Fibroblast of skin of back (primary cell): ENCODE measurements at regions not wholly inside any gene's neighbourhood (a gene's known extent, or its start where the extent isn't known, plus 50 kb on each side); places are given as distances from the start of the nearest gene placed in this dataset.

Experiments
- DNase-seq: peaks from one replicate; pipeline ENCODE4 v3.0.0-alpha.2; 2013

GRCh38 chr20:62583424-62583920, 58.8 kb upstream of the SLCO4A1 start:
- DNase-seq: no peak

- no peak for DNase-seq
Observed at GRCh38 chr20:62584671-62585460, 57.4 kb upstream of the SLCO4A1 start.

DNA sequence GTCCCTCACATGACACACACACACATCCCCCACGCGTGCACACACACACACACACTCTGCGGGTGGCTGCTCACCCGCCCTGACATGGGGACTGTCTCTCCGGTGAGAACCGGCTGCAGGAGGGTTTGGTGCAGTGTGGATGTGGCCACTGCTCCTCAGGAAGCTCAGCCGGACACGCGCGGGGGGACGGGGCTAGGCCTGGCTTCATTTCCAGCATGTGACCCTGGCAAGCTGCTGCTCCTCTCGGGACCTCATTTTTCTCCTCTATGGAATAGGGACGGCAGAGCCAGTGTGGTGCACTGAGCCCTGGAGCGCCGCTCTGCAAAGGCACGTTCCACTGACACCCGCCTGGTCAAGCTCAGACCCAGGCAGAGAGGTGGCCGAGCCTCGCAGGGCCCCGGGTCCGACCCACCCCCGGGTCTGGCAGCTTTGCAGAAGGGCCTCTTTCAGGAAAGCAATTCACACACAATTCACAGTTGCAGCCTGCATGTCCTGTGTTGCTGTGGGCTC, 56.8 kb upstream of the SLCO4A1 start:
- DNase-seq: no peak

- DNase-seq: no peak
Observed at GRCh38 chr20:62586799-62587198, 55.5 kb upstream of the SLCO4A1 start.

DNA sequence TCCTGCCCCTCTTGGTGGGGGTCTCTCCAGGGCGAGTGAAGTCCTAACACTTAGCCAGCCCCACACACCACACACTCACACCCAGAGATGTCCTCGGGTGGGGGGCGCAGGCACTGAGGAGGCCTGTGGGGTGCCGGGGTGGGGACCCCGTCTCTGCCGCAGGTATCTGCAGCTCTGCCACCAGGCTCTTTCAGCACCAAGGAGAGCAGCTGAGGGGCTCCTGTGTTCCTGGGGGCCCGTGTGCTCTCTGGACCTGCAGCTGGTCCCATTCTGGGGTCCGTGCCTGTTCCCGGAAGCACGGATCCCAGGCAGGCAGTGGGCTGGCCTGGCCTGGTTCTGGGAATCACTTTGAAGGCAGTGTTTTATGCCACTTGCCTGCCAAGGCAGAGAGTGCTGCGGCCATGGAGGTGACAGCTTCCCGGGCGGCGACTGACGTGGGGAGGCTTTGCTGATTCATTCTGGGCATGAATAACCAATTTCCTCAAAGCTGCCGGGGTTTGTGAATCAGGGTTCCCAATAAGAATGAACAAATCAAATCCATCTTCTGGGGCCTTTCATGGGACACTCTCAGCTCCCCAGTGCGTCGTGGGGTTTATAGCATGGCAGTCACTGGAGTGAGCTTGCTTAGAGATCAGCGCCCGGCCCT, 54.4 kb upstream of the SLCO4A1 start:
- DNase-seq: peak; percentile 7

DNA sequence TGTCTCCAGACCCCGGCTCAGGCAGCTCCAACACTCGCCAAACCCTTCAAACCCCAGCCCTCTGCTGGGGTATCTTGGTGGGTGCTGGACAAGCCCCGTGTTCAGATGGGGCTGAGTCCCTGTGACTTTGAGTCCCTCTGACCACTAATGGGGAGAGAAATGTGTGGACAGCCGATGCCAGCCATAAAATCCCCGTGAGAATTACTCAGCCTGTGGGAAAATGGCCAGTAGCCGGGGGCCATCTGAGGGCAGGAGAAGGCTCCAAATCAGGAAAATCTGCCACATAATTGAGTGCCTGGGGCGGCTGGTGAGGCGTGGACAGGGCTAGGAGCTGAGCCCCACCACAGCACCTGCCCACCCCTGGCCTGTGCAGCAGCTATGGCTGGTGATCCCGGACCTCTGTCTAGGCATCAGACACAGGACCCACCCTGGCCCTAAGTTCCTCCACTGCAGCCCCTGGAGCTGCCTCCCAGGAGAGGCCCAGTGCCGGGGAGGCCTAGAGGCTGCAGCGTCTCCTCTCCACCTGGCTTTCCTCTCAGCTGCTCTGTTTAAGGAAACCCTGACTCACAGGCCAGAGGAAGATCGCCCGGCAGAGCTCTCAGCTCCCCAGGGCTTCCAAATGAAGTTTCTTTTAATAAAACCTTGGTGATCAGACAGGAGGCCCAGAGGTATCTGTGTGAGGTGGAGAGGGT, 53.7 kb upstream of the SLCO4A1 start:
- DNase-seq: no peak

GRCh38 chr20:62589150-62589498, 53.2 kb upstream of the SLCO4A1 start:
- no peak for DNase-seq

GRCh38 chr20:62589720-62590119, 52.6 kb upstream of the SLCO4A1 start:
- DNase-seq: no peak

- no peak for DNase-seq
Observed at GRCh38 chr20:62590309-62591121, 51.8 kb upstream of the SLCO4A1 start.

DNA sequence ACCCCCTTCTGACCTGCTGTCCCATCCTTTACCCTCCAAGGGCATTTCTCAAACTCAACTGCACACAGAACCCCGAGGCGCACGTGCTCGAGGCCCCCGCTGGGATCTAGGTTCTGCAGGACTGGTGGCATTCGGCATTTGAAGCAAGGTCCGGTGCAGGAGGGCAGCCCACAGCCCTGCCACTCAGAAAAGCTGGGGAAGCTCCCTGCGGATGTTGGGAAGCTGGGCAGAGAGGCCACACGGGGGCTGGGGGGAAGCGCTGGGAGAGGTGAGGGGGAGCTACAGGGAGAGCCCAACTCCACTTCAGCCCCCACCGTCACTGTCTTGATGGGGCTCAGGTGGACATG, 51.2 kb upstream of the SLCO4A1 start:
- no peak for DNase-seq

GRCh38 chr20:62591591-62591990, 50.7 kb upstream of the SLCO4A1 start:
- no peak for DNase-seq
